Activated gamma-delta T cell treated with Interleukin-2 at 50 U/mL for 16 hours (primary cell): ENCODE measurements at regions not wholly inside any gene's neighbourhood (a gene's known extent, or its start where the extent isn't known, plus 50 kb on each side); places are given as distances from the start of the nearest gene placed in this dataset.
A peak's percentile ranks its signal among the peaks of the same experiment; 100 is the strongest.
"Not testable (repeated sequence)": the region's sequence is repeated elsewhere in the genome, so short reads cannot be mapped to it uniquely, and the experiment has no call there.

Source experiments
- DNase-seq: peaks from one replicate; pipeline ENCODE4 v3.0.0-alpha.2; 2020

GRCh38 chr14:76701981-76702380 is 59.3 kb upstream of the VASH1 start:
- DNase-seq: no peak

GRCh38 chr14:76705214-76705613 is 56.1 kb upstream of the VASH1 start:
- no peak for DNase-seq

GRCh38 chr14:76706207-76706606 is 55.1 kb upstream of the VASH1 start:
- not testable (repeated sequence) for DNase-seq

GRCh38 chr14:76706811-76707210 is 54.5 kb upstream of the VASH1 start:
- no peak for DNase-seq

- DNase-seq: no peak
Measured at GRCh38 chr14:76708028-76708427, 53.2 kb upstream of the VASH1 start.

- DNase-seq: no peak
Measured at GRCh38 chr14:76708771-76709170, 52.5 kb upstream of the VASH1 start.

- peak; percentile 15 for DNase-seq
Measured at GRCh38 chr14:76710056-76711010, 50.9 kb upstream of the VASH1 start.
